Duodenal mucosa (tissue), 2 donors: ENCODE measurements at regions not wholly inside any gene's neighbourhood (a gene's known extent, or its start where the extent isn't known, plus 50 kb on each side); places are given as distances from the start of the nearest gene placed in this dataset.

Experiments used
- H3K27ac ChIP-seq: one replicate; pipeline ENCODE4 v1.7.0; 2013; ENCODE audit warnings: low read depth, low read length
- H3K27me3 ChIP-seq, 2 donors: one replicate each; pipeline ENCODE4 v1.7.0; 2013; ENCODE audit warnings: low read length in 2 of 2, control low read depth in 1 of 2; ENCODE audit not compliant: insufficient read depth in 2 of 2, control insufficient read depth in 1 of 2
- H3K36me3 ChIP-seq, 2 donors: one replicate each; pipeline ENCODE4 v1.7.0; 2013; ENCODE audit warnings: low read length in 2 of 2, control low read depth in 1 of 2; ENCODE audit not compliant: insufficient read depth in 2 of 2, control insufficient read depth in 1 of 2
- H3K4me1 ChIP-seq, 2 donors: one replicate each; pipeline ENCODE4 v1.7.0; 2013; ENCODE audit warnings: low read length in 2 of 2, control low read depth in 1 of 2; ENCODE audit not compliant: insufficient read depth in 2 of 2, control insufficient read depth in 1 of 2
- H3K4me3 ChIP-seq, 2 donors: one replicate each; pipeline ENCODE4 v1.7.0; 2013; ENCODE audit warnings: low read length in 2 of 2, low read depth in 1 of 2
- H3K9ac ChIP-seq, 2 donors: one replicate each; pipeline ENCODE4 v1.7.0; 2013; ENCODE audit warnings: low read length in 2 of 2, low read depth in 1 of 2
- H3K9me3 ChIP-seq, 2 donors: one replicate each; pipeline ENCODE4 v1.7.0; 2013; ENCODE audit warnings: low read length in 2 of 2, control low read depth in 1 of 2; ENCODE audit not compliant: control insufficient read depth in 1 of 2

DNA sequence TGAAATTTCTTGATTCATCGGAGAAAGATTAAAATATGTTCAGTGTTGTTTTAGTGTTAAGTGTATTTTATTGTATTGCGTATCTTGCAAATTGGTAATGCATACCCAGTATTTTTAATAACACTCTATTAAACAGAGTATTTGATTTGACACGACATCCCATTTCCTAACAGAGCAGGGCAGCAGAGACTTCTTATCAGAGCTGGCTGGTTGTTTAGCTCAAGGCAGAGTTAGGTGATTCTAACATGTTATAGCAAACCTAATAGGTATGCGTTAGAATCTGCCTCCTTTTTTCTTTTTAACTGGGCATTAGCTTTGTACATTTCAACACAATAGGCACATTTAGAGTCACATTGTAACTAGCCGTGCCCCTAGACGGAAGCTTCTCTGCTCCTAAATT is 57.1 kb upstream of the CELF2 start:
- H3K4me1 ChIP-seq: no peaks in the 10 kb centered on the region
- H3K9ac ChIP-seq: no peak overlapping the region
- H3K36me3 ChIP-seq: no peaks in the 10 kb centered on the region

DNA sequence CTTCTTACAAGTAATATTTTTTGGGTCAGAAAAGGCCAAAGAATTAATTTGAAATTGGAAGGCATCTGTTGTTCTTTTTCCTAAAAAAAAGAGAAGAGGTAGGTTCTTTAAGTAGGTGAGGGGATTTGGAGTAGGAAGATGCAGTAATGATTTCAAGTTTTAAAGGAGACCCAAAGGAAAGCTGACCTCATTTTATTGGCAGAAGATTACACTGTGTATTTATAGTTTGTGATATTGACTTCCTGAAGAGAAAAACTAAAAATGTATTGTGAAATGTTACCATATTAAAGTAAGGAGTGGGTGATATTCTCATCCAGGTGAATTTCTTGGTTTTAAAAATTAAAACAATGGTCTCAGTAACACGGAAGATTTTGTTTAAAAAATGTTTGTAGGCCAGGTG is 56.6 kb upstream of the CELF2 start:
- H3K9me3 ChIP-seq: no peaks in the 10 kb centered on the region
- H3K4me1 ChIP-seq: no peaks in the 10 kb centered on the region
- H3K27ac ChIP-seq: no peak overlapping the region
- no peaks in the 10 kb centered on the region for H3K36me3 ChIP-seq
- H3K27me3 ChIP-seq: no peaks in the 10 kb centered on the region
- no peak overlapping the region for H3K9ac ChIP-seq
- no peak overlapping the region for H3K4me3 ChIP-seq

More for the DNA sequence above, 57.1 kb upstream of the CELF2 start:
- H3K9me3 ChIP-seq: no peaks in the 10 kb centered on the region
- no peak overlapping the region for H3K27ac ChIP-seq
- H3K27me3 ChIP-seq: no peaks in the 10 kb centered on the region
- H3K4me3 ChIP-seq: no peak overlapping the region

DNA sequence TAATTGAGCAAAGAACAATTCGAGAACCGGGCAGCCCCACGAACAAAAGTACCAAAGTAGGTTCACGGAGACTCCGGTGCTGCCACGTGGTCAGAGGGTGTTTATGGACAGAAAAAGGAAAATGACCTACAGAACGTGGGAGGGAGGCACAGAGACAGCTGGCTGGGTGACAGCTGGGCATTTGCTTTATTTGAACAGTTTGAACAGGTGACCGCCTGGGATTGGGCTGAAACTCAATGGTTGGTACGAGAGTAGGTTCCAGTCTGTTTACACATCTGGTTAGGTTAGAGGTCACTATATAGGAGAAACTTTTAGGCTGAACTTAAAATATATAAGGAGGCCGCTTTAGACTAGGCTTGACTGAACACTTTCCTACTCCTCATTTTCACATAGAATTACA is 50.6 kb upstream of the CELF2 start:
- H3K9ac ChIP-seq: no peak overlapping the region
- no peaks in the 10 kb centered on the region for H3K36me3 ChIP-seq
- H3K27ac ChIP-seq: no peak overlapping the region
- no peaks in the 10 kb centered on the region for H3K27me3 ChIP-seq
- H3K4me3 ChIP-seq: no peak overlapping the region
- H3K9me3 ChIP-seq: no peaks in the 10 kb centered on the region
- H3K4me1 ChIP-seq: no peaks in the 10 kb centered on the region

DNA sequence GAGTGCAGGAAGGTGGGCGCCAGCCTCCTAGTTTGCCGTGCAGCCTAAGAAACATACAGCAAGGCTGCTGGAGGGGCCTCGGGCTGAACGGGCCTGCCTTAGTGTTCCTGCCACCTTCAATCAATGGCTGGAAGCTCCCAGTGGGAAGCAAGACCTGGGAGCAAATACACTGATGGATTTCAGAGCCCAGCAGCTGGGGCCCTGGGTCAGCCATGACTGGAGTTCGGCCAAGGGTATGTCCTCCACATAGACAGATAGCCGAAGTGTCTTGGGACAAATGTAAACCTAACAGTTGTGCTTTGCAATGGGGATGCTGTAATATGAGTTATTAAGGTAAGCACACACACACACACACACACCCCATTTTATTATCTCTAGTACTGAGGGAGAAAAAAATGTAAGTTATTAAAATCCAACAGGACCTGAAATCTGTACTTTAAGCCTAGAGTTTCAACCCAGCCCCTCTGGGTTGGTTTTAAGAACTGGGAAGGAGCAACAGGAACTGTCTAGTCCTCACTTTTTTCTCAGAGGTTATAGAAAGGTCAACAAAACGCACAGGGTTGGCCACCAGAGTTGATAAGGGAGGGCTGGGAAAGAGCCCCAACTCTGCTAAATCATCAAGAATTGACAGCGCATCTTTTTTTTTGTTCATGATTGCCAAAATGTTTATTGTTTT is 50.0 kb upstream of the CELF2 start:
- Histone ChIP-seq H3K27me3 (no peaks in the 10 kb centered on the region), H3K4me3 (no peak overlapping the region), H3K36me3 (no peaks in the 10 kb centered on the region), H3K4me1 (no peaks in the 10 kb centered on the region), H3K9me3 (no peaks in the 10 kb centered on the region), H3K27ac (no peak overlapping the region), H3K9ac (no peak overlapping the region)
